ENCODE measurements at regions not wholly inside any gene's neighbourhood (a gene's known extent, or its start where the extent isn't known, plus 50 kb on each side); places are given as distances from the start of the nearest gene placed in this dataset.

- TF ChIP-seq CTCF (IDR thresholded peaks at IDR 0.05 in 8 of 11, conservative IDR thresholded peaks at IDR 0.05 in 3 of 11) (no peak), POLR2AphosphoS5 (IDR thresholded peaks at IDR 0.05) (no peak), POLR2A (IDR thresholded peaks at IDR 0.05) (no peak)
Measured at GRCh38 chr2:103792042-103792441, 1030.2 kb downstream of the TMEM182 start.

Measured in spleen (tissue), 7 donors.